Esophagus squamous epithelium (tissue), 5 donors: ENCODE measurements at regions not wholly inside any gene's neighbourhood (a gene's known extent, or its start where the extent isn't known, plus 50 kb on each side); places are given as distances from the start of the nearest gene placed in this dataset.
A peak's percentile ranks its signal among the peaks of the same experiment; 100 is the strongest.

Experiments
- DNase-seq: peaks from one replicate; lab custom pipeline; 2025; lab: John Stamatoyannopoulos, UW
- H3K27ac ChIP-seq, 4 donors: fragments of 200-600 bp; sonication (generic); one replicate each; pipeline ENCODE4 v1.5.1; 2016 to 2019; ENCODE audit warnings: mild to moderate bottlenecking in 1 of 4
- H3K27me3 ChIP-seq, 4 donors: fragments of 200-600 bp; sonication (generic); 1 replicate in 3 of 4; 2 replicates in 1 of 4; pipeline versions ENCODE4 v1.5.1 to v1.6.0; 2017 to 2021; ENCODE audit warnings: antibody characterized with exemption in 1 of 4
- H3K36me3 ChIP-seq, 3 donors: fragments of 200-600 bp; sonication (generic); one replicate each; pipeline ENCODE4 v1.5.1; 2016 to 2019
- H3K4me1 ChIP-seq, 3 donors: fragments of 200-600 bp; sonication (generic); one replicate each; pipeline ENCODE4 v1.5.1; 2017 to 2019
- H3K4me3 ChIP-seq, 4 donors: fragments of 200-600 bp; sonication (generic); 1 replicate in 3 of 4; 2 replicates in 1 of 4; pipeline ENCODE4 v1.5.1; 2016 to 2019; ENCODE audit warnings: mild to moderate bottlenecking in 2 of 4, moderate library complexity in 1 of 4
- H3K9me3 ChIP-seq, 3 donors: fragments of 200-600 bp; sonication (generic); one replicate each; pipeline ENCODE4 v1.5.1; 2016 to 2019
- CTCF ChIP-seq, 6 experiments: fragments of 450-650 bp in 4 of 6; fragments of 200-600 bp in 2 of 6; sonication (generic) in 2 of 6; IDR thresholded peaks; one replicate each; pipeline ENCODE4 v1.5.1; 2016 to 2019; ENCODE audit warnings: antibody characterized with exemption in 6 of 6, mild to moderate bottlenecking in 4 of 6, moderate library complexity in 4 of 6
- POLR2A ChIP-seq, 4 donors: fragments of 450-650 bp; IDR thresholded peaks; one replicate each; pipeline ENCODE4 v1.6.1; 2017; ENCODE audit warnings: antibody characterized with exemption in 4 of 4, mild to moderate bottlenecking in 4 of 4, moderate library complexity in 3 of 4
- WGBS, 2 donors: methylation state at CpG; one replicate each; pipeline ENCODE4 v1.1.5; 2018; 5-methylcytosine and 5-hydroxymethylcytosine counted together
- intact Hi-C: fragments of 100-400 bp; cut with DNase I; formaldehyde crosslinking; loops from one replicate; pipeline ENCODE4 v1.15.0; 2022
- donor health status: DM: yes; HTN: yes; CAD: no.

- Histone ChIP-seq H3K36me3 (no peaks in the 10 kb centered on the region), H3K9me3 (no peaks in the 10 kb centered on the region), H3K4me3 (no peak overlapping the region), H3K27me3 (no peaks in the 10 kb centered on the region), H3K4me1 (no peaks in the 10 kb centered on the region), H3K27ac (no peak overlapping the region)
- DNase-seq: no peak
- intact Hi-C loops: no loop called here
- TF ChIP-seq POLR2A (IDR thresholded peaks at IDR 0.05): no peak
- TF ChIP-seq CTCF (IDR thresholded peaks at IDR 0.05): no peak
- 42 to 56% methylated on average over 4 of the region's 4 CpGs for WGBS, 2 donors
These were observed 400.1 kb downstream of the PID1 start for GRCh38 chr2:228871012-228871411.

DNA sequence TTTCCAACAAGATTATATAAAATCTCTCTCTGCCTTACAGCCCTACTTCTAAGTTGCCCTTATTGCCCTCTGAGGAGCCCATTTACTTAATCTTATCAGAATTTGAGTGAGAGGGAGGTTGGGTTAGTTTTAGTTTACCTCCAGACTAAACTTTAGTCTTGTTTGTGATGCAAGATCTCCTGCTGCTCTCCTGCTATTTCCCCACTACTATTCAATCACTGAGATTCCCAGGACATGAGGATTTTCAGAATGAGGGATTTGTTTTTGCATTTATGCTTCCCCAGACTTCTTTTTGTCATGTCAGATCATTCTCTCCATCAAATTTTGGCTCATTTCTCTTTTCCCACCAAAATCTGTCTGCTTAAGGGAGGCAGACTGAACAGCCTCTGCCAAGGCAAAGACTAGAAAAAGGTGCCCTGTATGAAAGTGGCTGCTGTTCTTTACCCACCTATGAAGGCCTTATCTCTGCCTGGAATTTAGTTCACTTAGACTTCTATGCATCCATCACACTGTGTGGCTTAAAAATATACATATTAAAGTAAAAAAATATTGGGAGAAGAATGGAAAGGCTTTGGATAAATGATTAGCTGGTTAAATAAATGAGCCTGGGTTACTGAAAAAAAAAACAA is 401.3 kb downstream of the PID1 start:
- intact Hi-C loops: no loop called here
- H3K36me3 ChIP-seq: no peaks in the 10 kb centered on the region
- H3K9me3 ChIP-seq: no peaks in the 10 kb centered on the region
- peak overlapping the region in 1 of 4 donors; percentile 15 for H3K4me3 ChIP-seq
- no peak overlapping the region for H3K27ac ChIP-seq
- no peaks in the 10 kb centered on the region for H3K4me1 ChIP-seq
- no peak for DNase-seq
- no peaks in the 10 kb centered on the region for H3K27me3 ChIP-seq
- TF ChIP-seq CTCF (IDR thresholded peaks at IDR 0.05): no peak
- TF ChIP-seq POLR2A (IDR thresholded peaks at IDR 0.05): no peak

DNA sequence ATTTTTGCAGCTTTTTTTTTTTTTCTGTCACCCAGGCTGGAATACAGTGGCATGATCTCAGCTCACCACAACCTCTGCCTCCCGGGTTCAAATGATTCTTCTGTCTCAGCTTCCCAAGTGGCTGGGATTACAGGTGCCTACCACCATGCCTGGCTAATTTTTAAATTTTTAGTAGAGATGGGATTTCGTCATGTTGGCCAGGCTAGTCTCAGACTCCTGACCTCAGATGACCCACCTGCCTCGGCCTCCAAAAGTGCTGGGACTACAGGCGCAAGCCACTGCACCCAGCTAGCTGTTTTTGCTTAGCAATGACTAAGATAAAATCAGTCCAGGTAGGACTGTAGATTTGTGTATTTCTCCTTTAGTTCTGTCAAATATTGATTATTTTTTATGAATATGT is 403.7 kb downstream of the PID1 start:
- H3K27ac ChIP-seq: no peak overlapping the region
- intact Hi-C loops: no loop called here
- H3K4me3 ChIP-seq: no peak overlapping the region
- H3K36me3 ChIP-seq: no peaks in the 10 kb centered on the region
- H3K4me1 ChIP-seq: no peaks in the 10 kb centered on the region
- H3K27me3 ChIP-seq: no peaks in the 10 kb centered on the region
- no peak for DNase-seq
- no peaks in the 10 kb centered on the region for H3K9me3 ChIP-seq
- no peak for TF ChIP-seq CTCF (IDR thresholded peaks at IDR 0.05)
- 70 to 91% methylated on average over 3 to 4 of the region's 4 CpGs for WGBS, 2 donors

GRCh38 chr2:228866781-228867180 is 404.3 kb downstream of the PID1 start:
- no peaks in the 10 kb centered on the region for H3K9me3 ChIP-seq
- 69 to 78% methylated on average over 2 of the region's 2 CpGs for WGBS, 2 donors
- intact Hi-C loops: no loop called here
- H3K4me1 ChIP-seq: no peaks in the 10 kb centered on the region
- H3K27ac ChIP-seq: no peak overlapping the region
- no peak overlapping the region for H3K4me3 ChIP-seq
- DNase-seq: no peak
- no peaks in the 10 kb centered on the region for H3K36me3 ChIP-seq
- TF ChIP-seq CTCF (IDR thresholded peaks at IDR 0.05): no peak
- no peaks in the 10 kb centered on the region for H3K27me3 ChIP-seq

DNA sequence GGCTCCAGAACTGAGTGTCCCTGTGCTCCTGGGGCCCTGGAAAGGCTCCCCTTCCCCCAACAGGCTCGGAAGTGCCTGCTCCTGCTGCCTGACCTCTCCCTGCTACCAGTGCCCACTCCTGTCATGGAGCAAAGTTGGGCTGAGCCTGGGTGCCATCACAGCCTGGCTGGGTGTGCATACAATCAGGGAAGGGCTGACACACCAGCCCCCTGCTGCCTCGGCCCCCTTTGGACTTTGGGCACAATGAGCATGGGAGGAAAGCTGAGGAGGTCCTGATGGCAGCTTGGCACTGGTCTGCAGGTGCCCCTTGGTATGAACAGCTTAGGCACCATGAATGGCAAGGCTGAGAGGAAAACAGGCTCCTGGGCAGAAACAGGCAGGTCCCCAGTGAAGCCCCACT is 405.0 kb downstream of the PID1 start:
- H3K36me3 ChIP-seq: no peaks in the 10 kb centered on the region
- TF ChIP-seq CTCF (IDR thresholded peaks at IDR 0.05) (no peak), POLR2A (IDR thresholded peaks at IDR 0.05) (no peak)

More for the DNA sequence above, 405.0 kb downstream of the PID1 start:
- Histone ChIP-seq H3K4me3 (no peak overlapping the region), H3K27ac (no peak overlapping the region), H3K4me1 (no peaks in the 10 kb centered on the region), H3K9me3 (no peaks in the 10 kb centered on the region), H3K27me3 (no peaks in the 10 kb centered on the region)
- WGBS, 2 donors: no CpG with 5 or more reads among the region's 2 CpGs
- DNase-seq: no peak
- intact Hi-C loops: no loop called here
